Panc1 (cell line): ENCODE measurements at regions not wholly inside any gene's neighbourhood (a gene's known extent, or its start where the extent isn't known, plus 50 kb on each side); places are given as distances from the start of the nearest gene placed in this dataset.
"Not testable (repeated sequence)": the region's sequence is repeated elsewhere in the genome, so short reads cannot be mapped to it uniquely, and the experiment has no call there.

Experiments
- ATAC-seq: fragments of 200-7000 bp; cut with Tn5 transposase; 2 replicates; pipeline ENCODE4 v1.9.1; 2020; ENCODE audit warnings: mild to moderate bottlenecking, moderate library complexity
- BruUV-seq: library from RNA; stranded (reverse); fragments of 400-500 nt; replicated peaks from 2 replicates; lab custom pipeline; 2021; lab: Mats Ljungman, UMichigan
- CTCF ChIA-PET: fragments of 300-600 bp; sonication (Branson Sonifier 250); formaldehyde crosslinking; loops from one replicate; lab custom pipeline; 2022; ENCODE audit warnings: antibody characterized with exemption; lab: Charles Lee
- POLR2A ChIA-PET: fragments of 300-600 bp; sonication (Branson Sonifier 250); formaldehyde crosslinking; loops from one replicate; lab custom pipeline; 2022; ENCODE audit warnings: antibody characterized with exemption; lab: Charles Lee
- DNase-seq: peaks from one replicate; pipeline ENCODE4 v3.0.0-alpha.2; 2010; ENCODE audit warnings: low read depth, low spot score
- H3K27ac ChIP-seq: 2 replicates; pipeline ENCODE4 v1.5.1; 2011; ENCODE audit warnings: mild to moderate bottlenecking, low read length, inconsistent platforms
- H3K27me3 ChIP-seq: fragments of 200-500 bp; sonication (Bioruptor generic); 2 replicates; pipeline ENCODE4 v1.6.0; 2014; ENCODE audit warnings: low read length, inconsistent platforms; ENCODE audit not compliant: control insufficient read depth, insufficient read depth
- H3K36me3 ChIP-seq: fragments of 200-500 bp; sonication (Bioruptor generic); 2 replicates; pipeline ENCODE4 v1.5.1; 2014; ENCODE audit warnings: inconsistent platforms, mild to moderate bottlenecking, low read length, moderate library complexity; ENCODE audit not compliant: control insufficient read depth, insufficient read depth
- H3K4me1 ChIP-seq: 2 replicates; pipeline ENCODE4 v1.5.1; 2011; ENCODE audit warnings: inconsistent platforms, mild to moderate bottlenecking, low read length, moderate library complexity; ENCODE audit not compliant: control insufficient read depth, insufficient read depth
- H3K4me3 ChIP-seq, 2 experiments: 2 replicates each; pipeline ENCODE4 v1.5.1; 2011 to 2012; ENCODE audit warnings: low read depth in 2 of 2, low read length in 2 of 2, mild to moderate bottlenecking in 2 of 2, inconsistent platforms in 1 of 2, moderate library complexity in 1 of 2
- H3K9me3 ChIP-seq: fragments of 200-500 bp; sonication (Bioruptor generic); 2 replicates; pipeline ENCODE4 v1.5.1; 2014; ENCODE audit warnings: low read depth, mild to moderate bottlenecking, inconsistent platforms, low read length, moderate library complexity; ENCODE audit not compliant: control insufficient read depth, insufficient read depth
- POLR2AphosphoS5 ChIP-seq: IDR thresholded peaks from 2 replicates; pipeline ENCODE4 v1.6.1; 2012; ENCODE audit warnings: mild to moderate bottlenecking, low read depth, low read length, moderate library complexity
- REST ChIP-seq, 2 experiments: IDR thresholded peaks; 2 replicates each; pipeline ENCODE4 v1.6.1; 2011 to 2012; ENCODE audit warnings: low read depth in 2 of 2, control low read depth in 1 of 2, low read length in 1 of 2, mild to moderate bottlenecking in 1 of 2, moderate library complexity in 1 of 2; ENCODE audit not compliant: insufficient read depth in 1 of 2
- SIN3A ChIP-seq: IDR thresholded peaks from 2 replicates; pipeline ENCODE4 v1.6.1; 2012; ENCODE audit warnings: low read depth, mild to moderate bottlenecking, low read length, moderate library complexity, borderline replicate concordance; ENCODE audit not compliant: insufficient read depth
- TCF7L2 ChIP-seq: IDR thresholded peaks from 2 replicates; pipeline ENCODE4 v1.6.1; 2011; ENCODE audit warnings: mild to moderate bottlenecking, low read depth, low read length, inconsistent platforms
- in situ Hi-C: cut with HindIII; loops from 2 replicates; pipeline ENCODE4 v1.10.0; 2016; ENCODE audit warnings: low sequenced_read_pairs, low pct_unique_long_range_greater_than_20kb
- intact Hi-C: fragments of 100-400 bp; cut with micrococcal nuclease; formaldehyde crosslinking; loops from one replicate; pipeline ENCODE4 v1.10.0; 2022; ENCODE audit not compliant: unreplicated experiment
- TF ChIP-seq, protein P1 (sequence below): fragments of 450-650 bp; IDR thresholded peaks from 2 replicates; pipeline ENCODE4 v1.5.1; 2017; ENCODE audit warnings: mild to moderate bottlenecking

DNA sequence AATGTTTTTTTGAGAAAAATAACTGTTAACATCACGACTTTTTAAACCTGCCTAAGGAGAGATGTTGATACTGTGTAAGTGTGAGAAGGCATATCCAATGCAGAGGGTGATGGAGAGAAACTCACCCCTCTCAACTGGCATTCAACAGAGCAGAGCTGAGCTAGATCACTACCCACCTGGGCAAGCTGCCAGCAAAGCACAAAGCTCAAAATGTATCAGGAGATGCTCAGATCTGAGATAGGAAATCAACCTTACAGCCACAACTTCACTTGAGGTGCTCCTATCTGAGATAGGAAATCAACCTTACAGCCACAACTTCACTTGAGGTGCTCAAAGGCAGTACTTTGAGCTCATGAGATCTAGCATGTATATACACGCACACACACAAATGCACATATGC lies 151.5 kb upstream of the PDE1C start:
- ATAC-seq (no peak), DNase-seq (no peak)
- POLR2A ChIA-PET = no interaction called here
- Histone ChIP-seq H3K27me3 (peaks cover 3% of the 10 kb centered on the region), H3K9me3 (no peaks in the 10 kb centered on the region), H3K36me3 (no peaks in the 10 kb centered on the region), H3K4me3 (no peak overlapping the region), H3K27ac (no peak overlapping the region), H3K4me1 (no peaks in the 10 kb centered on the region)
- no TSS peak for BruUV-seq
- TF ChIP-seq TCF7L2 (no peak), SIN3A (no peak), POLR2AphosphoS5 (no peak), REST (IDR thresholded peaks at IDR 0.05; ENCODE audit: insufficient read depth in 1 of 2, low read depth in 2 of 2, low read length in 1 of 2) (no peak)
- TF ChIP-seq, protein P1, sequence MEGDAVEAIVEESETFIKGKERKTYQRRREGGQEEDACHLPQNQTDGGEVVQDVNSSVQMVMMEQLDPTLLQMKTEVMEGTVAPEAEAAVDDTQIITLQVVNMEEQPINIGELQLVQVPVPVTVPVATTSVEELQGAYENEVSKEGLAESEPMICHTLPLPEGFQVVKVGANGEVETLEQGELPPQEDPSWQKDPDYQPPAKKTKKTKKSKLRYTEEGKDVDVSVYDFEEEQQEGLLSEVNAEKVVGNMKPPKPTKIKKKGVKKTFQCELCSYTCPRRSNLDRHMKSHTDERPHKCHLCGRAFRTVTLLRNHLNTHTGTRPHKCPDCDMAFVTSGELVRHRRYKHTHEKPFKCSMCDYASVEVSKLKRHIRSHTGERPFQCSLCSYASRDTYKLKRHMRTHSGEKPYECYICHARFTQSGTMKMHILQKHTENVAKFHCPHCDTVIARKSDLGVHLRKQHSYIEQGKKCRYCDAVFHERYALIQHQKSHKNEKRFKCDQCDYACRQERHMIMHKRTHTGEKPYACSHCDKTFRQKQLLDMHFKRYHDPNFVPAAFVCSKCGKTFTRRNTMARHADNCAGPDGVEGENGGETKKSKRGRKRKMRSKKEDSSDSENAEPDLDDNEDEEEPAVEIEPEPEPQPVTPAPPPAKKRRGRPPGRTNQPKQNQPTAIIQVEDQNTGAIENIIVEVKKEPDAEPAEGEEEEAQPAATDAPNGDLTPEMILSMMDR = no peak
- in situ Hi-C loops (no loop called here), intact Hi-C loops (no loop called here)
- CTCF ChIA-PET = interaction anchor here (0.6 kb wide), 1 partner anchor 126 kb away, joined by 5 read pairs; no protein-coding TSS in a partner anchor

DNA sequence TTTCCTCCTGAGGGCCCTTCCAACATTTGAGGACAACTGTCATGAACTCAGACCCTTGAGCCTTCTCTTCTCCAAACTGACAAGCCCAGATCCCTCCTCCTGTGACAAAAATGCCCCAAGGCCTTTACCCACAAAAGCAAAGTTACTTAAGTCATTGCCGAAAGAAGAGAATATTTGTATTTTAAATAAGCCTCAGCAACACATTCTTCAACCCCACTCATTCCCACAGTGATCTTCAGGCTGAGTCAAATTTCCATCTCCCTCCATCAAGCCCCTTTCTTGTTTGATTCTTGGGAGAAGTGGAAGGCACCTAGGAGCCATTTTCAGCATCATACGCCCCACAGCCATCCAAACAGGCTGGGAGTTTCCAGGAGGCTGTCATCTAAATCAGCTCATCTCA lies 150.8 kb upstream of the PDE1C start:
- DNase-seq (no peak), ATAC-seq (no peak)
- POLR2A ChIA-PET = no interaction called here
- H3K4me1 ChIP-seq = no peaks in the 10 kb centered on the region
- H3K4me3 ChIP-seq = no peak overlapping the region
- peaks cover 3% of the 10 kb centered on the region for H3K27me3 ChIP-seq
- CTCF ChIA-PET = no interaction called here
- no peak for TF ChIP-seq REST (IDR thresholded peaks at IDR 0.05; ENCODE audit: insufficient read depth in 1 of 2, low read depth in 2 of 2, low read length in 1 of 2)
- TF ChIP-seq SIN3A = no peak
- no peak for TF ChIP-seq POLR2AphosphoS5
- TF ChIP-seq, protein P1 = no peak
- no peak for TF ChIP-seq TCF7L2
- intact Hi-C loops = no loop called here
- no peaks in the 10 kb centered on the region for H3K36me3 ChIP-seq
- BruUV-seq = no TSS peak
- H3K9me3 ChIP-seq = no peaks in the 10 kb centered on the region
- in situ Hi-C loops = no loop called here
- H3K27ac ChIP-seq = no peak overlapping the region

DNA sequence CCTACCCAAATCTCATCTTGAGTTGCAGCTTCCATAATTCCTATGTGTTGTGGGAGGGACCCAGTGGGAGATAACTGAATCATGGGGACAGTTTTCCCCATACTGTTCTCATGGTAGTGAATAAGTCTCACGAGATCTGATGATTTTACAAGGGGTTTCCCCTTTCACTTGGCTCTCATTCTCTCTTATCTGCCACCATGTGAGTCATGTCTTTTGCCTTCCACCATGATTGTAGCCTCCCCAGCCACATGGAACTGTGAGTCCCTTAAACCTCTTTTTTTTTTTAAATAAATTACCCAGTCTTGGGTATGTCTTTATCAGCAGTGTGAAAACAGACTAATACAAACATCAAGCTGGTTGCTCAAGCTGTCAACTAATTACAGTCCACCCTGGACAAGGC lies 149.6 kb upstream of the PDE1C start:
- BruUV-seq, H3K4me3 ChIP-seq, H3K27ac ChIP-seq, H3K9me3 ChIP-seq, in situ Hi-C loops, CTCF ChIA-PET, H3K4me1 ChIP-seq, H3K27me3 ChIP-seq, ATAC-seq, DNase-seq, POLR2A ChIA-PET, H3K36me3 ChIP-seq: not testable (repeated sequence)
- intact Hi-C loops = loop anchor here (10.0 kb wide), 1 partner anchor 1085 kb away; no protein-coding TSS in a partner anchor
